ENCODE measurements at regions not wholly inside any gene's neighbourhood (a gene's known extent, or its start where the extent isn't known, plus 50 kb on each side); places are given as distances from the start of the nearest gene placed in this dataset.
A peak's percentile ranks its signal among the peaks of the same experiment; 100 is the strongest.

GRCh38 chr1:198925567-198925966 lies 286.7 kb downstream of the PTPRC start:
- intact Hi-C loops (cut with DNase I): no loop called here
- DNase-seq (ENCODE audit: low spot score): no peak

DNA sequence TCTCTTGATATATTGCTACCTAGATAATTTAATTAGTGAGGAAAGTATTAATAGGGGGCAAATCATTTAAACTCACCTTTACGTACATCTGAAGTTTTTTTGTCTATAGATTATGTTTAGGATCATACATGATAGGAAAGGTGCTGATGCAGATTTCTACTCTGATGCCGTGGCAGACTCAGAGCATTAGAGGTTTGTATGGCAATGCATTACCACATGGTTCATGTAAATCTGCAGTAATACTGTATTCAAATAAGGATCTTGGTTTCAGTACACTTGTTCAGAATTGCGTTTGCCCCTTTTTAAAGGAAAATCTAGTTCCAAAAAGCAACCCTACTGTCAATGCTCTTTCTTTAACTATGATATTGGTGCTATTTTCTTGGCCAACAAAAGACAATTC lies 288.3 kb downstream of the PTPRC start:
- no peak for DNase-seq (ENCODE audit: low spot score)
- intact Hi-C loops (cut with DNase I): no loop called here

DNA sequence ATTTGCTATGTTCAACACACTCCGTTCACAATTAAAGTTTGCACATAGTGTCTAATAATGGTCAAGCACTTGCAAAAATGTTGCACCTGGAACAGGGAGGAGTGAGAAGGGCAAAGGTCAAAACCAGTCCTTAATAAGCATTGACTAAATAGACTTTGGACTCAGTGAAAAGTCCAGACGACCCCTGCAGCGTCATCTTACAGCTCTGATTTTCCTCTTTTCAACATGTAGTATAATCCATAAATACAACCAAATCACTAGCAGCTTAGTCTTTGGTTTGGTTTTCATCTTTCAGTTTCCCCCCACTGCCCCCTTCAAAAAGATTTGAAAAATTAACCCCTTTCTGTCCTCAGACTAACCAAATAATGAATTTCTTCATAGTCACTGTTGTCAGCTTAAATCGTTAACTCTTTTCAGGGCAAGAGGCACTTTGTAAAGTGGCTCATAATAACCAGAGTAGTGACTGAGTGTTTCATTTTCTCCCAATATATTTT lies 290.3 kb downstream of the PTPRC start:
- intact Hi-C loops (cut with DNase I): no loop called here
- no peak for DNase-seq (ENCODE audit: low spot score)

- DNase-seq (ENCODE audit: low spot score): no peak
- intact Hi-C loops (cut with DNase I): no loop called here
Observed at GRCh38 chr1:198929961-198930599, 291.2 kb downstream of the PTPRC start.

DNA sequence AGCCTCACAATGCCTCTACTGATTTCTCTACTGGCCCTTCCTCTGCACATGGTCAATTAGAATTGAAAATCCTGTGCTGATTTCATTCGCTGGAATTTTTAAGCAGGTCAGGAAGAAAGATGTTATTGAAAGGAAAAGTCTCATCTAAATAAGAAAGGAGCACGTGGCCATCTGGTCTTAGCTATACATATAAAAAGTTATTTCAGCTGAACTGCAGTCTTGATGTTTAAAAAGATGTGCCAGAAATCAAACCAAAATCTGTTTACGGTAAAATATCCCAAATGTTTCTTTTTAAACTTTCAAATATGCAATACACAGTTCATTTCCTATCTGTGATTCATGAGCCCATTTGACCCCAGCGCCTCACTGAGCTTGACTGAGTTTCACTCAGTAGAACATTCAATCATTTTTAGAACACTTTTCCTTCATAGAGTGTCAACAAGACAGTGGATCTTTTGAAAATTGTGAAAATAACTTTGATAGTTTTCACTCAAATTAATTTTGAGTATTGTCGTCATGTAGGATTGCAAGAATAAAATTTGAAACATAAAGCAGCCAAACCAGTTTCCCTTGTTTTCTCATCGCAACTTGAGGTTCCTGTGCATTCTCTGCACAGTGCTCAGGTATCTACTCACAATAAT lies 293.6 kb downstream of the PTPRC start:
- no peak for DNase-seq (ENCODE audit: low spot score)
- intact Hi-C loops (cut with DNase I): no loop called here

- DNase-seq (ENCODE audit: low spot score): no peak
- intact Hi-C loops (cut with DNase I): no loop called here
Observed at GRCh38 chr1:198933515-198934222, 294.8 kb downstream of the PTPRC start.

GRCh38 chr1:198934426-198934825 lies 295.6 kb downstream of the PTPRC start:
- DNase-seq (ENCODE audit: low spot score): no peak
- intact Hi-C loops (cut with DNase I): no loop called here

DNA sequence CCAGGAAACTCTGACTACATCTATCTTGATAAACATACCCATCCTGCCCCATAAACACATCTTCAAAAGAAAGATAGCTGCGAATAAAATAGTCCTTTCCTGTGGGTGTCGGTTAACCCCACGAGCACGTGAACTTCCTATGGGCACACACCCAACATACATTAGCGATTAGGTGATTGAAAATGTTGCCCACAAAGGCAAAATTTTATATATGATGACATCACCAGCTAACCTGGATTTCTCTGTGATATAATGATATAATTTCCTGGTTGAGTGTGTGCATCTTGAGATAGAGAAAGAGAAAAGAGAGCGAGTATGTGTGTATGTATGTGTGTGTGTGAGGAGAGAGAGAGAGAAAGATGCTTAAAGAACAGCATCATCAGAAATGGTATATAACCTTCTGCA lies 296.1 kb downstream of the PTPRC start:
- intact Hi-C loops (cut with DNase I): no loop called here
- DNase-seq (ENCODE audit: low spot score): no peak

GRCh38 chr1:198935306-198935921 lies 296.6 kb downstream of the PTPRC start:
- intact Hi-C loops (cut with DNase I): no loop called here
- peak; percentile 82 for DNase-seq (ENCODE audit: low spot score)

DNA sequence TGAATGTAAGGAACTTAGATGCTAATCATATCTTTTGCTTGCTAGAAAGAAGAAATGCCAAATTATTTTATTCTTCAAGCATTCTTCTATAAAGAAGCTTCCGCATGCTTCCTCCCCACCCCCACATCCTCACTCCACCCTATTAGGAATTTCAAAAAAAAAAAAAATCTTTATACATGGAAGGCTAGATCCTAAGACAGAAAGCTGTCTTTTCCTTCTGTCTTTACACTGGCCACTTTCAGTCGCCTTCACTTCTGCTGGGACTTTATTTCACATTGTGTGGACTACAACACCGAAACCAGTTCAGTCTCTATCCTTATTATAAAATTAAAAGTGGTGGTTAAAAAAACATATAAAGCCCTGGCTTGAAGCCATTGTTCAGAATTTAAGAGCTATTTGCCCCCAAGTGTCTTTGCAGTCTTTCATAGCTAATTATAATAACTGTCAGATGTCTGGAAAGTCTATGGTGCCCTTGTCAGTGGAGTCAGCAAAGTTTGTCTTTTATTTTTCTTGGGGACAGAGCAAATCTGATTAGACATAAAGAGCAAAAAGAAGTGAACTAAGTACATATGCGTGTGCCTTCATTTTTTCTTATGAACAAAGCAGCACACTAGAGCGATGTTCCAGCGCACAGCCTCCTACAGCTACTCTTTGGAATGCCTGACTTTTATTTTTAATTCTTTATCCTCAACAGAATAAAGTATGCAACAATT lies 297.7 kb downstream of the PTPRC start:
- intact Hi-C loops (cut with DNase I): no loop called here
- DNase-seq (ENCODE audit: low spot score): no peak

DNA sequence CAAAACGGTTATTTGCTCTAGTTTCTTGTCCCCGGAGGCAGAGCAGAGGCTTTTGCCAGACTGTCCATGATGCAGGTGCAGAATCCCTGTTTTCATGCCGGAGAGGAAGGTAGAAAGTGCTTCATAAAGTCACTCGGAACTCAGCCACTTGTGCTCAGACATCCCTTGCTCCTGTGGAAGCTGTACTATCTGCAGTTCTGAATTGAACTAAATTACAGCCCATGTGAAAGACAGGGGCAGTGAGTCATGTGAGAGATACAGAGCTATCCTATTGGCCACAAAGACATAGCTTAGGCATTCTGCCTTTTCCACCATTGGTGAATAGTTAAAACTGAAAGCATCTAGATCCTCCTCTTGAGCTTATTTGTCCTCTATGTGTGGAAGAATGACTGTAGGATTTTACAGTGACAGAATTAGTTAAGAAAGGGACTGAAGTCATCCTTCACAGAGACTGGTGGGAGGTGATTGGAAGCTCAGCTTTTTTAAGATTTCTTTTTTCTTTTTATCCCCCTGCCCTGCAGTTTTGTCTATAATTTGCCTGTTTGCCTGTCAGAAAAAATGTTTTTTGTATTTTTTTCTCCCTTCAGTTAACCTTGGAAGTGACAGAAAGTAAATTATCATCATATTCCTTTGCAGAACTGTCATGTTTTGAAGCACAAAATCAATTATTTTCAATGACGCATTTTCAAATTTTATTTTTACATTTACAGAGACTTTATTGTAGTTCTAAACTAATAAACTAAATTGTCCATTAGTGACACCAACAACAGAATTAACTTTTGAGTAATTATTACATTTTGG lies 298.6 kb downstream of the PTPRC start:
- intact Hi-C loops (cut with DNase I): no loop called here
- no peak for DNase-seq (ENCODE audit: low spot score)

DNA sequence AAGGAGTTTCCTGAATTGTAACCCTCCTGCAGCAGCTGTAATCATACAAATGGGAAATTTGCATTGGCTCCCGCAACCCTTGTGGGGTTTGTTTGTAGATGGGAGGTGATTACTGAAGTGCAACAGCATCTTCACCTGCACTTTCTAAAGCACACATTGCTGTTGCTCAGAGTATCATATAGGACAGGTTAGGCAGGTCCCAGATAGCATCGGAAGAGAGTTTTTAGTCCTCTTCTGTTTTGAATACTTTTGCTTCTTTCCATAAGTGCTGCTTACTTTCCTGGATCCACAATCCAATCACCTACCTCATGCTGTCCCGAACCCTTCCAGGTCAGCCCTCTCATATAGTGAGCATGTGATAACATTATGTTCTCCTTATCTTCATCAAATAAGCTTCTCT lies 300.4 kb downstream of the PTPRC start:
- no peak for DNase-seq (ENCODE audit: low spot score)
- intact Hi-C loops (cut with DNase I): no loop called here

- DNase-seq (ENCODE audit: low spot score): no peak
- intact Hi-C loops (cut with DNase I): no loop called here
Observed at GRCh38 chr1:198939956-198940355, 301.1 kb downstream of the PTPRC start.

DNA sequence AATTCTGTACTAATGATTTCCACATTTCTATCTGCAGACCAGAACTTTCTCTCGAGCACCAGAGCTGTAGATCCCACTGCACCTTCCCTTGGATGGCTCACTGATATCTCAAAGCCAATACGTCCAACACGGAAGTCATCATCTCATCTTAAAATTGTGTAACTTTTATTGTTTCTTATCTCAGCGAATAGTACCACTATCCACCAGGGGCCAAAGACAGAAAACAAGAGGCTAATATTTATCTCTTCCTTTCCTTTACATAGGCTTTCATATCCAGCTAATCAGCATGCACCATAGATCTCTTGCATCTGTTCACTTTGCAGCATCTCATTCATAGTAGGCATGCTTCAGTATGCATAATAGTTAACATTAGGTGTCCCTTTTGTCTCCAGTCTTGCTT lies 303.6 kb downstream of the PTPRC start:
- intact Hi-C loops (cut with DNase I): no loop called here

DNA sequence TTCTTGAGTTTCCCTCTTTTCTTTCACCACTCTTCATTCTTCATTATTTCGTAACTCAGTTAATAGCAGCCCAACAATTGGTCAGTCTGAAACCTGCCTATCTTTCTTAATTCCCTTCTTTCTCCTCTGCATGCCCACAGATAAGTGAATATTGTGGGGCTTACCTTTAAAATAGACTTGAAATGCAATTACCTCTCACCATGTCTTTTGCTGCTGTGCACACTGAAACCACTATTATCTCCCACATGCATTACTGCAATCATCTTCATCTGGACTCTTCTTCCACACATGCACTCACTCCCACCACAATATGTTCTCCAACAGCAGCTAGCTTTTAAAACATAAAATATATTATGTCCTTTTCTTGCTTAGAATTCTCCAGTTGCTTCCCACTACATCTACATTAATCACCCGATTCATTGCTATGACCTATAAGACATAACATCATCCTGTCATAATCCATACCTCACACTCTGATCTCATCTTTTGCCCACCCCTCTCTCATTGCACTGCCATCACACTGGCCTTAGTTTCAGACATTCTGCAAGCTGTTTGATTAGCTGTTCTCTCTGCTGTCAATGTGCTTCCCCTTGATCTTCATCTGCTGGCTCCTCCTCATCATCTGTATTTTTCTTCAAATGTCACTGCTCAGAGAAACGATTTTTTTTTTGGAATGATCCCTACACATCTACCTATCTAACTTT lies 304.8 kb downstream of the PTPRC start:
- DNase-seq (ENCODE audit: low spot score): no peak
- intact Hi-C loops (cut with DNase I): loop anchor here in 1 of 2 donors (1.0 kb wide), 1 partner anchor 28 kb away; no protein-coding TSS in a partner anchor

More for the DNA sequence above, 303.6 kb downstream of the PTPRC start:
- DNase-seq (ENCODE audit: low spot score): no peak

GRCh38 chr1:198947456-198947855 lies 308.6 kb downstream of the PTPRC start:
- intact Hi-C loops (cut with DNase I): no loop called here
- no peak for DNase-seq (ENCODE audit: low spot score)

DNA sequence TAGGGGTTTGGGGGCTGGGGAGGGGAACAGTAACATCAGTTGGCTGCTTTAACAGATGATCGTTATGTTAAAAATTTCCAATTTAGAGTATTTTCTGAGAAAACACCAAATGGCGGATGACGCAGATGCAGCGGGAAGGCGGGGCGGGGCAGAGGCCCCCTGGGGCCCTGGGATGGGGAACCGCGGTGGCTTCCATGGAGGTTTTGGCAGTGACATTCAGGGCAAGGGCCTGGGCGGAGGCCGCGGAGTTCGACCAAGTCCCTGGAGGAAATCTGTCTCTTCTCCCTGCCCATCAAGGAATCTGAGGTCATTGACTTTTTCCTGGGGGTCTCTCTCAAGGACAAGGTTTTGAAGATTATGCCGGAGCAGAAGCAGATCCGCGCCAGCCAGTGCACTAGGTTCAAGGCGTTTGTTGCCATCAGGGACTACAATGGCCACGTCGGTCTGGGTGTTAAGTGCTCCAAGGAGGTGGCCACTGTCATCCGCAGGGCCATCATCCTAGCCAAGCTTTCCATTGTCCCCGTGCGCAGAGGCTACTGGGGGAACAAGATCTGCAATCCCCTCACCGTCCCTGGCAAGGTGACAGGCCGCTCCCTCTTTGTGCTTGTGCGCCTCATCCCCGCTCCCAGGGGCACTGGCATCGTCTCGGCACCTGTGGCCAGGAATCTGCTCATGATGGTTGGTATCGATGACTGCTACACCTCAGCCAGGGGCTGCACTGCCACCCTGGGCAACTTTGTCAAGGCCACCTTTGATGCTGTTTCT lies 310.2 kb downstream of the PTPRC start:
- peak; percentile 74 for DNase-seq (ENCODE audit: low spot score)
- intact Hi-C loops (cut with DNase I): no loop called here

All from posterior vena cava (tissue), 2 donors.